NT2/D1 (cell line): ENCODE measurements at regions not wholly inside any gene's neighbourhood (a gene's known extent, or its start where the extent isn't known, plus 50 kb on each side); places are given as distances from the start of the nearest gene placed in this dataset.

Source experiments
- SUZ12 ChIP-seq: IDR thresholded peaks from 2 replicates; pipeline ENCODE4 v1.6.1; 2011; ENCODE audit not compliant: insufficient read length, insufficient read depth; ENCODE audit errors: extremely low read depth
- YY1 ChIP-seq: IDR thresholded peaks from 2 replicates; pipeline ENCODE4 v1.6.1; 2011; ENCODE audit not compliant: insufficient read length, insufficient read depth

- no peak for TF ChIP-seq SUZ12
- no peak for TF ChIP-seq YY1
Observed at GRCh38 chr7:157473051-157473569, 136.3 kb downstream of the DNAJB6 start.
